HepG2 (cell line): ENCODE measurements at regions not wholly inside any gene's neighbourhood (a gene's known extent, or its start where the extent isn't known, plus 50 kb on each side); places are given as distances from the start of the nearest gene placed in this dataset.

Source experiments
- ATAC-seq: fragments of 200-7000 bp; cut with Tn5 transposase; 3 replicates; pipeline ENCODE4 v1.9.1; 2020; ENCODE audit warnings: mild to moderate bottlenecking, moderate library complexity
- BruUV-seq: library from RNA; stranded (reverse); fragments of 400-500 nt; replicated peaks from 2 replicates; lab custom pipeline; 2021; lab: Mats Ljungman, UMichigan
- CTCF ChIA-PET: fragments of 300-600 bp; formaldehyde crosslinking; extraction: SDS; loops from one replicate; lab custom pipeline; 2021; ENCODE audit warnings: low total read pairs, inconsistent platforms, low intra/inter-chr PET ratio; lab: Yijun Ruan, JAX
- POLR2A ChIA-PET: fragments of 350-600 bp; sonication (Branson Sonifier 250); formaldehyde crosslinking; loops from one replicate; lab custom pipeline; 2020; ENCODE audit warnings: antibody characterized with exemption, inconsistent platforms; lab: Yijun Ruan, JAX
- DNase-seq: peaks from one replicate; pipeline ENCODE4 v3.0.0-alpha.2; 2015; ENCODE audit warnings: low spot score
- FAIRE-seq: peaks from 3 replicates; lab custom pipeline; 2011; peaks lifted over from hg19 to GRCh38; lab: Jason Lieb, UNC
- H2AFZ ChIP-seq: one replicate; pipeline ENCODE4 v1.6.1; 2011; ENCODE audit warnings: low read length, inconsistent platforms
- H3K27ac ChIP-seq: fragments of 300-600 bp; 3 replicates; pipeline ENCODE4 v1.8.0; 2011; ENCODE audit warnings: mixed run types, mild to moderate bottlenecking, mixed read lengths, low read length, inconsistent platforms; ENCODE audit not compliant: insufficient read depth; ENCODE audit errors: extremely low read length
- H3K27me3 ChIP-seq, 2 experiments: fragments of 200-600 bp in 1 of 2; 2 replicates in 1 of 2; 3 replicates in 1 of 2; pipeline versions ENCODE4 v1.6.0 to v1.8.0; 2011; ENCODE audit warnings: low read length in 2 of 2, mild to moderate bottlenecking in 2 of 2, moderate library complexity in 2 of 2, inconsistent platforms in 1 of 2; ENCODE audit not compliant: insufficient read depth in 2 of 2, control insufficient read depth in 1 of 2
- H3K36me3 ChIP-seq, 2 experiments: fragments of 200-600 bp in 1 of 2; replicated peaks in 1 of 2; 2 replicates in 1 of 2; 3 replicates in 1 of 2; pipeline versions ENCODE4 v1.5.1 to v1.8.0; 2011; ENCODE audit warnings: low read length in 2 of 2, inconsistent platforms in 1 of 2; ENCODE audit not compliant: insufficient read depth in 2 of 2, control insufficient read depth in 1 of 2
- H3K4me1 ChIP-seq: 2 replicates; pipeline ENCODE4 v1.5.1; 2012; ENCODE audit warnings: low read length, inconsistent platforms; ENCODE audit not compliant: insufficient read depth
- H3K4me2 ChIP-seq: 2 replicates; pipeline ENCODE4 v1.6.0; 2011; ENCODE audit warnings: low read depth, low read length, inconsistent platforms
- H3K4me3 ChIP-seq, 3 experiments: fragments of 200-600 bp in 1 of 3; sonication (generic), shearing (Covaris generic) in 1 of 3; replicated peaks in 1 of 3; 2 replicates each; pipeline ENCODE4 v1.5.1; 2011 to 2016; ENCODE audit warnings: low read length in 3 of 3, inconsistent platforms in 2 of 3, low read depth in 2 of 3, mild to moderate bottlenecking in 2 of 3, control low read depth in 1 of 3, mixed read lengths in 1 of 3; ENCODE audit not compliant: insufficient read depth in 1 of 3
- H3K79me2 ChIP-seq: one replicate; pipeline ENCODE4 v1.6.1; 2011; ENCODE audit warnings: low read length, inconsistent platforms; ENCODE audit not compliant: insufficient read depth
- H3K9ac ChIP-seq: 2 replicates; pipeline ENCODE4 v1.6.0; 2011; ENCODE audit warnings: mild to moderate bottlenecking, low read depth, low read length, inconsistent platforms; ENCODE audit not compliant: insufficient read depth
- H3K9me3 ChIP-seq: 2 replicates; pipeline ENCODE4 v1.5.1; 2012; ENCODE audit warnings: mild to moderate bottlenecking, low read length
- H4K20me1 ChIP-seq: 2 replicates; pipeline ENCODE4 v1.6.0; 2011; ENCODE audit warnings: inconsistent platforms, mild to moderate bottlenecking, low read length, moderate library complexity; ENCODE audit not compliant: insufficient read depth
- ARID4A ChIP-seq: sonication (generic); formaldehyde crosslinking; IDR thresholded peaks from 2 replicates; pipeline ENCODE4 v1.5.0; 2020; ENCODE audit warnings: mild to moderate bottlenecking, missing genetic modification reagents, borderline replicate concordance
- DNMT3B ChIP-seq: conservative IDR thresholded peaks from 2 replicates; pipeline ENCODE4 v1.6.1; 2016; ENCODE audit warnings: missing biosample characterization, control low read depth
- FOXA3 ChIP-seq: IDR thresholded peaks from 2 replicates; pipeline ENCODE4 v1.6.1; 2016; ENCODE audit warnings: missing genetic modification reagents, missing compliant biosample characterization
- KDM5B ChIP-seq: sonication (generic); formaldehyde crosslinking; IDR thresholded peaks from 2 replicates; pipeline ENCODE4 v1.4.0; 2020; ENCODE audit warnings: missing genetic modification reagents, mild to moderate bottlenecking, borderline replicate concordance
- MTA3 ChIP-seq: sonication (generic); formaldehyde crosslinking; IDR thresholded peaks from 2 replicates; pipeline ENCODE4 v1.4.0; 2020; ENCODE audit warnings: missing genetic modification reagents
- NCOR1 ChIP-seq: fragments of 200-600 bp; sonication (generic); IDR thresholded peaks from 2 replicates; pipeline ENCODE4 v1.7.0; 2017; ENCODE audit warnings: antibody characterized with exemption, low read length, borderline replicate concordance
- PCBP2 ChIP-seq: fragments of 200-400 bp; formaldehyde crosslinking; optimal IDR thresholded peaks from 2 replicates; pipeline ENCODE3; 2018; ENCODE audit warnings: low read length, low read depth; ENCODE audit not compliant: poor library complexity, severe bottlenecking
- RARG ChIP-seq: sonication (generic); formaldehyde crosslinking; IDR thresholded peaks from 2 replicates; pipeline ENCODE4 v1.4.0; 2020; ENCODE audit warnings: low read depth, mild to moderate bottlenecking, missing genetic modification reagents
- SRF ChIP-seq: IDR thresholded peaks from 2 replicates; pipeline ENCODE4 v1.6.1; 2011; ENCODE audit warnings: mild to moderate bottlenecking, low read depth, low read length, moderate library complexity
- UBTF ChIP-seq: sonication (generic); formaldehyde crosslinking; IDR thresholded peaks from 2 replicates; pipeline ENCODE4 v1.4.0; 2020; ENCODE audit warnings: mild to moderate bottlenecking, missing genetic modification reagents
- ZFP36 ChIP-seq: fragments of 150-350 bp; IDR thresholded peaks from 2 replicates; pipeline ENCODE4 v1.6.1; 2018; ENCODE audit warnings: borderline replicate concordance, low read length, low read depth; ENCODE audit not compliant: partially characterized antibody
- ZNF235 ChIP-seq: sonication (generic); formaldehyde crosslinking; IDR thresholded peaks from 2 replicates; pipeline ENCODE4 v1.8.1; 2023; ENCODE audit warnings: mild to moderate bottlenecking, missing genetic modification reagents, borderline replicate concordance
- ZNF263 ChIP-seq: sonication (generic); formaldehyde crosslinking; IDR thresholded peaks from 2 replicates; pipeline ENCODE4 v1.4.0; 2020; ENCODE audit warnings: missing genetic modification reagents
- ZNF354B ChIP-seq: sonication (generic); formaldehyde crosslinking; IDR thresholded peaks from 2 replicates; pipeline ENCODE4 v1.8.0; 2022; ENCODE audit warnings: mild to moderate bottlenecking, missing genetic modification reagents
- ZNF556 ChIP-seq: sonication (generic); formaldehyde crosslinking; IDR thresholded peaks from 2 replicates; pipeline ENCODE4 v1.4.0; 2020; ENCODE audit warnings: mild to moderate bottlenecking, missing genetic modification reagents, borderline replicate concordance
- ZNF777 ChIP-seq: sonication (generic); formaldehyde crosslinking; IDR thresholded peaks from 2 replicates; pipeline ENCODE4 v1.4.0; 2020; ENCODE audit warnings: missing genetic modification reagents
- ZSCAN22 ChIP-seq: sonication (generic); formaldehyde crosslinking; IDR thresholded peaks from 2 replicates; pipeline ENCODE4 v1.4.0; 2020; ENCODE audit warnings: mild to moderate bottlenecking, missing genetic modification reagents
- WGBS: methylation state at CpG from one replicate; pipeline ENCODE4 v1.1.6; 2017; ENCODE audit warnings: low lambda C conversion rate; 5-methylcytosine and 5-hydroxymethylcytosine counted together
- in situ Hi-C: cut with HindIII; loops from 2 replicates; pipeline ENCODE4 v1.10.0; 2017; ENCODE audit warnings: low pct_unique_long_range_greater_than_20kb; ENCODE audit not compliant: extremely low pct_ligation_motif_present
- intact Hi-C: fragments of 100-400 bp; cut with micrococcal nuclease; formaldehyde crosslinking; loops from one replicate; pipeline ENCODE4 v1.10.0; 2022; ENCODE audit not compliant: unreplicated experiment

- Histone ChIP-seq H3K9ac (no peak overlapping the region), H3K9me3 (no peaks in the 10 kb centered on the region), H4K20me1 (no peaks in the 10 kb centered on the region), H3K4me2 (no peak overlapping the region), H3K36me3 (no peaks in the 10 kb centered on the region), H3K27ac (no peak overlapping the region)
- BruUV-seq, result no TSS peak
- DNase-seq, result no peak
- CTCF ChIA-PET, result no interaction called here
- no peak for TF ChIP-seq ZNF354B
- TF ChIP-seq RARG (CRISPR knock-in tag), result no peak
- no peak for TF ChIP-seq FOXA3
- TF ChIP-seq UBTF (CRISPR knock-in tag), result no peak
- TF ChIP-seq ZNF556 (CRISPR knock-in tag), result no peak
- no peak for TF ChIP-seq NCOR1
- no peak for TF ChIP-seq ARID4A (CRISPR knock-in tag)
- no peak for TF ChIP-seq PCBP2
- no peak for TF ChIP-seq ZFP36
- no peak for TF ChIP-seq ZNF235
- no peak for TF ChIP-seq ZNF777 (CRISPR knock-in tag)
- TF ChIP-seq ZNF263 (CRISPR knock-in tag), result no peak
- TF ChIP-seq SRF, result no peak
- no peak for TF ChIP-seq ZSCAN22
- no peak for TF ChIP-seq MTA3 (CRISPR knock-in tag)
- TF ChIP-seq KDM5B, result no peak
- no peak for TF ChIP-seq DNMT3B
- TF ChIP-seq, all 625 proteins: peak for 0
- POLR2A ChIA-PET, result no interaction called here
- WGBS, result 13% methylated on average over 5 of the region's 5 CpGs
- intact Hi-C loops (loop anchor here (10.0 kb wide), 1 partner anchor 422 kb away; no protein-coding TSS in a partner anchor), in situ Hi-C loops (no loop called here)
- H3K4me3 ChIP-seq, result no peak overlapping the region
- H2AFZ ChIP-seq, result no peak overlapping the region
- ATAC-seq, result no peak
- no peaks in the 10 kb centered on the region for H3K79me2 ChIP-seq
- peaks cover 9 to 44% of the 10 kb centered on the region in 2 experiments for H3K27me3 ChIP-seq
- no peak for FAIRE-seq
- no peaks in the 10 kb centered on the region for H3K4me1 ChIP-seq
Observed at GRCh38 chr1:4597020-4597419, 57.4 kb upstream of the AJAP1 start.
